CD4-positive, alpha-beta T cell (primary cell): ENCODE measurements at regions not wholly inside any gene's neighbourhood (a gene's known extent, or its start where the extent isn't known, plus 50 kb on each side); places are given as distances from the start of the nearest gene placed in this dataset.

Experiments
- ATAC-seq: fragments of 200-7000 bp; cut with Tn5 transposase; one replicate; pipeline ENCODE4 v1.10.0; 2022; ENCODE audit warnings: mild to moderate bottlenecking; ENCODE audit not compliant: poor library complexity
- CTCF ChIA-PET: fragments of 350-600 bp; sonication (Branson Sonifier 250); formaldehyde crosslinking; loops from one replicate; lab custom pipeline; 2021; ENCODE audit warnings: antibody characterized with exemption, inconsistent platforms; lab: Charles Lee
- POLR2A ChIA-PET: fragments of 350-600 bp; sonication (Branson Sonifier 250); formaldehyde crosslinking; loops from one replicate; lab custom pipeline; 2021; ENCODE audit warnings: antibody characterized with exemption, inconsistent platforms; lab: Charles Lee
- DNase-seq, 14 experiments: peaks; one replicate each; pipeline ENCODE4 v3.0.0-alpha.2; 2013 to 2020; ENCODE audit warnings: mixed read lengths in 2 of 14
- H3K27ac ChIP-seq, 2 donors: one replicate each; pipeline versions ENCODE4 v1.5.1 to v1.7.0; 2013; ENCODE audit warnings: low read length in 2 of 2, low read depth in 1 of 2, mild to moderate bottlenecking in 1 of 2
- H3K27me3 ChIP-seq, 2 experiments: 1 replicate in 1 of 2; 2 replicates in 1 of 2; pipeline versions ENCODE4 v1.6.1 to v1.7.0; 2013; ENCODE audit warnings: low read length in 2 of 2, control low read depth in 1 of 2, mild to moderate bottlenecking in 1 of 2, moderate library complexity in 1 of 2; ENCODE audit not compliant: insufficient read depth in 2 of 2, control insufficient read depth in 1 of 2
- H3K36me3 ChIP-seq: one replicate; pipeline ENCODE4 v1.6.1; 2013; ENCODE audit warnings: low read length, control low read depth; ENCODE audit not compliant: insufficient read depth
- H3K4me1 ChIP-seq: one replicate; pipeline ENCODE4 v1.6.1; 2013; ENCODE audit warnings: low read length, control low read depth; ENCODE audit not compliant: insufficient read depth
- H3K4me3 ChIP-seq: one replicate; pipeline ENCODE4 v1.5.1; 2013; ENCODE audit warnings: mild to moderate bottlenecking, low read length, moderate library complexity
- H3K9me3 ChIP-seq, 2 experiments: 1 replicate in 1 of 2; 2 replicates in 1 of 2; pipeline versions ENCODE4 v1.6.1 to v1.7.0; 2013; ENCODE audit warnings: low read length in 2 of 2, mild to moderate bottlenecking in 2 of 2, control low read depth in 1 of 2, moderate library complexity in 1 of 2; ENCODE audit not compliant: control insufficient read depth in 1 of 2, insufficient read depth in 1 of 2
- H3K27ac Mint-ChIP-seq: one replicate; pipeline ENCODE4 v1.8.0; 2020; ENCODE audit warnings: mixed read lengths
- H3K27me3 Mint-ChIP-seq: one replicate; pipeline ENCODE4 v1.8.0; 2021; ENCODE audit warnings: mixed read lengths
- H3K36me3 Mint-ChIP-seq: one replicate; pipeline ENCODE4 v1.8.0; 2021; ENCODE audit warnings: low read depth, mixed read lengths
- H3K4me1 Mint-ChIP-seq: one replicate; pipeline ENCODE4 v1.8.0; 2021; ENCODE audit warnings: low read depth, mixed read lengths
- H3K4me3 Mint-ChIP-seq: one replicate; pipeline ENCODE4 v1.8.0; 2020; ENCODE audit warnings: mild to moderate bottlenecking, mixed read lengths
- H3K9me3 Mint-ChIP-seq: one replicate; pipeline ENCODE4 v1.8.0; 2020; ENCODE audit warnings: mixed read lengths
- intact Hi-C, 2 experiments: fragments of 100-400 bp; cut with DNase I in 1 of 2; cut with micrococcal nuclease in 1 of 2; formaldehyde crosslinking; loops; one replicate each; pipeline versions ENCODE4 v1.15.1 to v1.9.0; 2023 to 2025; cut with DNase I, micrococcal nuclease
- TF ChIP-seq, protein P1 (sequence below): fragments of 200-600 bp; IDR thresholded peaks from one replicate; pipeline ENCODE4 v1.8.0; 2022; ENCODE audit warnings: antibody characterized with exemption, mild to moderate bottlenecking

- peak in 5 of 14 experiments; percentile 4 to 49 (median 24) for DNase-seq
- no peaks in the 10 kb centered on the region for H3K9me3 ChIP-seq
- H3K4me3 ChIP-seq, result no peak overlapping the region
- H3K9me3 Mint-ChIP-seq, result no peaks in the 10 kb centered on the region
- H3K27me3 Mint-ChIP-seq, result peaks cover 5% of the 10 kb centered on the region
- H3K27ac ChIP-seq, result no peak overlapping the region
- peaks cover 0 to 3% of the 10 kb centered on the region in 2 experiments for H3K27me3 ChIP-seq
- intact Hi-C loops, result loop anchor here (1.0 to 5.0 kb wide), 3 partner anchors 110 to 164 kb away; no protein-coding TSS in a partner anchor
- no peak overlapping the region for H3K4me3 Mint-ChIP-seq
- H3K27ac Mint-ChIP-seq, result no peak overlapping the region
- no peaks in the 10 kb centered on the region for H3K4me1 Mint-ChIP-seq
- POLR2A ChIA-PET, result interaction anchor here (0.5 kb wide), 1 partner anchor 113 kb away, joined by 3 read pairs; no protein-coding TSS in a partner anchor
- no peaks in the 10 kb centered on the region for H3K4me1 ChIP-seq
- no peak for ATAC-seq
- CTCF ChIA-PET, result no interaction called here
- TF ChIP-seq, protein P1, sequence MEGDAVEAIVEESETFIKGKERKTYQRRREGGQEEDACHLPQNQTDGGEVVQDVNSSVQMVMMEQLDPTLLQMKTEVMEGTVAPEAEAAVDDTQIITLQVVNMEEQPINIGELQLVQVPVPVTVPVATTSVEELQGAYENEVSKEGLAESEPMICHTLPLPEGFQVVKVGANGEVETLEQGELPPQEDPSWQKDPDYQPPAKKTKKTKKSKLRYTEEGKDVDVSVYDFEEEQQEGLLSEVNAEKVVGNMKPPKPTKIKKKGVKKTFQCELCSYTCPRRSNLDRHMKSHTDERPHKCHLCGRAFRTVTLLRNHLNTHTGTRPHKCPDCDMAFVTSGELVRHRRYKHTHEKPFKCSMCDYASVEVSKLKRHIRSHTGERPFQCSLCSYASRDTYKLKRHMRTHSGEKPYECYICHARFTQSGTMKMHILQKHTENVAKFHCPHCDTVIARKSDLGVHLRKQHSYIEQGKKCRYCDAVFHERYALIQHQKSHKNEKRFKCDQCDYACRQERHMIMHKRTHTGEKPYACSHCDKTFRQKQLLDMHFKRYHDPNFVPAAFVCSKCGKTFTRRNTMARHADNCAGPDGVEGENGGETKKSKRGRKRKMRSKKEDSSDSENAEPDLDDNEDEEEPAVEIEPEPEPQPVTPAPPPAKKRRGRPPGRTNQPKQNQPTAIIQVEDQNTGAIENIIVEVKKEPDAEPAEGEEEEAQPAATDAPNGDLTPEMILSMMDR, result no peak
- no peaks in the 10 kb centered on the region for H3K36me3 Mint-ChIP-seq
- H3K36me3 ChIP-seq, result no peaks in the 10 kb centered on the region
Observed at GRCh38 chr11:33970984-33971466, 79.1 kb upstream of the LMO2 start.

GRCh38 chr11:33967451-33967850, 75.6 kb upstream of the LMO2 start:
- no peak for ATAC-seq
- no peak overlapping the region for H3K4me3 Mint-ChIP-seq
- CTCF ChIA-PET, result no interaction called here
- Histone ChIP-seq H3K27ac (no peak overlapping the region), H3K4me3 (no peak overlapping the region), H3K36me3 (no peaks in the 10 kb centered on the region), H3K27me3 (peaks cover 0 to 3% of the 10 kb centered on the region in 2 experiments), H3K9me3 (no peaks in the 10 kb centered on the region), H3K4me1 (no peaks in the 10 kb centered on the region)
- H3K27ac Mint-ChIP-seq, result no peak overlapping the region
- peaks cover 5% of the 10 kb centered on the region for H3K27me3 Mint-ChIP-seq
- H3K4me1 Mint-ChIP-seq, result no peaks in the 10 kb centered on the region
- no peaks in the 10 kb centered on the region for H3K36me3 Mint-ChIP-seq
- H3K9me3 Mint-ChIP-seq, result no peaks in the 10 kb centered on the region
- POLR2A ChIA-PET, result no interaction called here
- DNase-seq, result no peak
- TF ChIP-seq, protein P1, result no peak
- intact Hi-C loops, result loop anchor here in 1 of 2 experiments (5.0 kb wide), 1 partner anchor 1600 kb away; no protein-coding TSS in a partner anchor

DNA sequence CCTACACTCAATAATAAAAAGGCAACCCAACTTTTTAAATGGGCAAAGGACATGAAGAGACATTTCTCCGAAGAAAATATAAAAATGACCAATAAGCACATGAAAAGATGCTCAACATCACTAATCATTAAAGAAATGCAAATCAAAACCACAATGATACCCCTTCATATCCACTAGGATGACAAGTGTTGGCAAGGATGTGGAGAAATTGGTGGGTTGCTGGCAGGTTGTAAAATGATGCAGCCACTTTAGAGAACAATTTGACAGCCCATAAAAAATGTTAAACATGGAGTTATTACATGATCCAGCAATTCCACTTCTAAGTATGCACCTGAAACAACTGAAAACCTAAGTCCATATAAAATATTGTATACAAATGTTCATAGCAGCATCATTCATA, 73.2 kb upstream of the LMO2 start:
- Mint-ChIP-seq H3K27ac (no peak overlapping the region), H3K4me3 (no peak overlapping the region), H3K27me3 (peaks cover 11% of the 10 kb centered on the region), H3K9me3 (no peaks in the 10 kb centered on the region), H3K4me1 (no peaks in the 10 kb centered on the region), H3K36me3 (no peaks in the 10 kb centered on the region)
- Histone ChIP-seq H3K36me3 (no peaks in the 10 kb centered on the region), H3K9me3 (no peaks in the 10 kb centered on the region), H3K4me3 (no peak overlapping the region), H3K27me3 (peaks cover 0 to 3% of the 10 kb centered on the region in 2 experiments), H3K27ac (no peak overlapping the region), H3K4me1 (no peaks in the 10 kb centered on the region)
- no peak for ATAC-seq
- CTCF ChIA-PET, result no interaction called here
- intact Hi-C loops, result loop anchor here in 1 of 2 experiments (5.0 kb wide), 1 partner anchor 1602 kb away; no protein-coding TSS in a partner anchor
- POLR2A ChIA-PET, result no interaction called here
- DNase-seq, result no peak
- TF ChIP-seq, protein P1, result no peak
